CD4-positive, alpha-beta T cell treated with Interleukin-15 for 1 hour (primary cell): ENCODE measurements at regions not wholly inside any gene's neighbourhood (a gene's known extent, or its start where the extent isn't known, plus 50 kb on each side); places are given as distances from the start of the nearest gene placed in this dataset.
"Not testable (repeated sequence)": the region's sequence is repeated elsewhere in the genome, so short reads cannot be mapped to it uniquely, and the experiment has no call there.

Experiments
- DNase-seq: peaks from one replicate; pipeline ENCODE4 v3.0.0-alpha.2; 2020

DNA sequence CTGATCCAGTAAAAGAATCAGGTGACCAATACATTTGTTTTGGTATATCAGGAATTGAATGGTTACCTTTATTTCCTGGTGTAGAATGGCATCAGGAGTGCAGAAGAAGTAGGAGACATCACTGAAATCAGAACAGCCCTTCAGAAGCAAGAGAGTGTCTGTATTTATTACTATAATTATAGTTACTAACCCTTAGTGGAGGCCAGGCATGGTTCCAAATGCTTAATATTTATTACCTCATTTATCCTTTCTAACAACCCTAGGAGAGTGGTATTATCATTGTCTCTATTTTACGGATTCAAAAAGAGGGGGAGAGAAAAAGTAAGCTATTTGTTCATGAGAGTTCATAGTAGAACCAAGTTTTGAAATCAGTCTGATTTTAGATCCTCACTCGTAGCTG is 1292.9 kb downstream of the PCDH9 start:
- DNase-seq = no peak

GRCh38 chr13:65936249-65936648 is 1293.9 kb downstream of the PCDH9 start:
- no peak for DNase-seq

DNA sequence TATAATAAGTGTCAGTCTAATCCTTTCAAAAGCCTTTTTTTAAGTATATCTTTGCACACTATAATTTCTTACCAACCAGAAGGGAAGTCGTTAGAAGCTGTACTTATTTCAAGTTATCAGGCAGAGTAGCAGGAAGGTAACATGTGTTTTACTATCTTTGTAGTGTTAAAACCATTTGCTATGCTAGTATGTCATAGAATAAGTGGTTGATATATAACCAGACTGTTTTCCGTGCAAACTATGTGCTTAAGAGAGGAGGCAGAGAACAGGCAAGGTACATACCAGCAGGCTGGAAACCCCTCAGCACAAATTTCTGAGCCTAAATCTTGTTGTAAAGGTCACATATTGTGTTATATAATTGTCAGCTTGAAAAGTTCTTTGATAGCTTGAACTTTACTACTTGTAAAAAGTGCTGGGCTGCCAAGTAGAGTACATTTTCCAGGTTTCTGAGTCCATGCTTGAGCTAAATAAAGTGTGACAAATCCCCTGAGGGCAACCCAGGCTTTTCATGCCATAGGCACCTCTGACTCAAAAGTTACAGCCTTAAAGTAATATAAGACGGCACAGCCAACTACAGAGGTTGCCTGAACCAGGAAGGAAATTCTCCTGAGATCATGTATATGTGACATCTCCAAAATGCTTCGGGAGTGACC is 1297.4 kb downstream of the PCDH9 start:
- DNase-seq = no peak

- DNase-seq = no peak
Measured at GRCh38 chr13:65932013-65932412, 1298.1 kb downstream of the PCDH9 start.

DNA sequence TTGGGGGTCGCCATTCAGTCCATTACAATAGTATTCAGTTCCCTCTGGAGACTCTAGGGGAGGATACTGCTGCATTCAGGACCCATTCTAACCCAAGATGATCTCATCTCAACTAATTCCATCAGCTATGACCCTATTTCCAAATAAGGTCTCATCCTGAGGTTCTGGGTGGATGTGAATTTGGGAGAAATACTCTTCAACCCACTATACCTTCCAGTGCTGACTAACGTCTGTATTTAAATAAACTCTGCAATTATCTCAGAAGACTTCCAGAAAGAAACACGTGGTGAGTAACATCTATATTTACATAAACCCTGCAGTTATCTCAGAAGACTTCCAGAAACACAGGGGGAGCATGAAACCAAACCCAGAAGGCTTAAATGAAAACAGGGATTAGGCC is 1300.7 kb downstream of the PCDH9 start:
- DNase-seq = no peak

DNA sequence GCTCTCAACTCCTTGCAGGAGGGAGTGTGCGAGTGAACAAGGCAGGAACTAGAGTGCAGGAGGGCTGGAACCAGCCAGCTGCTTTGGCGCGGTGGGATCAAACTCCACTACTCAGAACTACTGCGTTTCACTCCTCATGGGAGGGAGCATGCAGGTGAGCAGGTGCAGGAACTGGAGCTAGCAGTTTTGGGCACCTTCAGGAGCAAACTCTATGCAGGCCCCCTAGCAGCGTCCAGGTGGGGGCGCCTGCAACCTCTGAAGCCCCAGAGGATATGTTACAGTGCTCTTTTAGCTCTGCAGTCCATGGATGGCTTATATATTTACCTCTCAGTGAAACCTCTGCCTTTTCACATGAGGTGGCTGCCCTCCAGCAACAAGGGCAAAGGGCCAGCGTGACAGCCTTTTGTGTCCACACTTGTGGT is 1303.4 kb downstream of the PCDH9 start:
- no peak for DNase-seq

GRCh38 chr13:65922846-65923245 is 1307.3 kb downstream of the PCDH9 start:
- DNase-seq = not testable (repeated sequence)

DNA sequence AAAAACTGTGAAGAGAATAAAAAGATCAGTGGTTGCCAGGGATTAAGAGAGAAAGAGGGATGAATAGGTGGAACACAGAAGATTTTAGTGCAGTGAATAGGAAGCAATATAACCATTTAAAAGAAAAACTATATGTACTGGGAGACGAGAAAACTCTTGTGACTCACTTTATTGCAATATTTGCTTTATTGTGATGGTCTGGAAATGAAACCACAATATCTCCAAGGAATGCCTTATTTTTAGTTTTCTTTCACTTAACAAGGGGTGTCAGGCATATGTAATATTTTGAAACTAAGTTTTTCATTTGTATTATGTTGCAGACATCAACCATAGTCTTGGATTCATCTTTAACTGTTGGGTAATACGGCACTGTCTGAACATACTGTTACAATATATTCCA is 1308.2 kb downstream of the PCDH9 start:
- no peak for DNase-seq

GRCh38 chr13:65917731-65918130 is 1312.4 kb downstream of the PCDH9 start:
- DNase-seq = no peak

GRCh38 chr13:65915195-65915594 is 1314.9 kb downstream of the PCDH9 start:
- no peak for DNase-seq

- DNase-seq = no peak
Measured at GRCh38 chr13:65914716-65915115, 1315.4 kb downstream of the PCDH9 start.

DNA sequence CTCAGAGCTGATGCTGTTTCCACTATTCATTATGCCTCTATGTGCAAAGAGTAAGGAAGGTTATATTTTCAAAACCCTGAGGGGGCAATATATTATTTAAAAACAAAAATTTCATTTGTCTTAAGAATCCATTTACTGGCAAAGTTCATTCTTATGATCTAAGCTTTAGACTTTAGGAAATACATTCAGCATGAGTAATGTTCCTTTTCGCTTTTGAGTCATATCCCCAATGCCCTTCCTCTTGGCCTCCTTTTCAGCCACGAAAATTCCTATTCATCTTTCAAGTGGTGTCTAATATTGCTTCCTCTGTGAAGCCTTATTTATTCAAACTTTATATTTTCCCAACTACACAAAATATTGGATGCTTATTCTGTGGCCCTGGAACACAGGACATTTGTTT is 1317.0 kb downstream of the PCDH9 start:
- no peak for DNase-seq

DNA sequence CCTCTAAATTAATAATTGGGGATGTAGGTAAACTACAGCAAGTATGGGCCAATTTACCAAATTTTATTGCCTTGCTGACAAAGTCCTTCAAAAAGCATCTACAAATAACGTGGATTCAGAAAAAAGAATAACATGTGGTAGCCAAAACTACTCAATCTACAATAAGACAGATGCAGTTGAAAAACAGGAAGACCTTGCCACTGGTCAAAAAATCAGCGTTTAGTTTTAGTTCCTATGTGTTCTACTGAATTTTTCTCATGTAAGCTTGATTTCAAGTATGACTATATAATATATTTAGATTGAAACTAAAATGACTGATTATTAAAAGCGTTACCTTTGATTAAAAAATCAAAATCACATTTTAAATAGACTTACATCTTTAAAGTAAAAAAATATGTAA is 1317.6 kb downstream of the PCDH9 start:
- no peak for DNase-seq

DNA sequence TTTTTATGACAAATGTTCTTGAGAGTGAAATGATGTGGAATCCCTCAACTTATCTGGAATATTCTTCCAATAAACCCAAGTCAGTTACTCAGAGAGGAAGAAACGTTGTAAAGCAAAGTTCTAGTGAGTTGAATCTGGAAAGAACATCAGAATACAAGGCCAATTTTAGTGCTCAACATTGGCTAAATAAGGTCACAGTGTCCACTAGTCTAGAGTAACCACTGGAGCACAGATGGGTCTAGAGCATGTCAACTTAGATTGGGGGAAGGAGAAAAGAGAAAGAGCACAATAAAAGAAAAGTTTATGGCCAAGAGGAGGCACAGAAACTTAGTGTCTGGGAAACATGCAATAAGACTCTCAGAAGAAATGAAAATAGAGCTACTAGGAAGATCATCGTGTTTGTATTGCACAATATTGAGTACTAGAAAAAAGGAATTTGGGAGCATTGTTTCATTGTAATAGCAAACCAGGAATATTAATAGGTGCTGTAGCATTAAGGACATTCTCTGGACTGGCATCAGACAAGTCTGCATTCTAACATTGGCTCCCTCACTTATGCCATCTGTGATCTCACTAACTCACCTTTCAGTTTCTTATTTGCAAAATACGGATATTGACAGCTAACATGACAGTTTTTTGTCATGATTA is 1318.5 kb downstream of the PCDH9 start:
- no peak for DNase-seq

GRCh38 chr13:65909501-65909900 is 1320.6 kb downstream of the PCDH9 start:
- no peak for DNase-seq

GRCh38 chr13:65907666-65908525 is 1322.2 kb downstream of the PCDH9 start:
- DNase-seq = no peak

DNA sequence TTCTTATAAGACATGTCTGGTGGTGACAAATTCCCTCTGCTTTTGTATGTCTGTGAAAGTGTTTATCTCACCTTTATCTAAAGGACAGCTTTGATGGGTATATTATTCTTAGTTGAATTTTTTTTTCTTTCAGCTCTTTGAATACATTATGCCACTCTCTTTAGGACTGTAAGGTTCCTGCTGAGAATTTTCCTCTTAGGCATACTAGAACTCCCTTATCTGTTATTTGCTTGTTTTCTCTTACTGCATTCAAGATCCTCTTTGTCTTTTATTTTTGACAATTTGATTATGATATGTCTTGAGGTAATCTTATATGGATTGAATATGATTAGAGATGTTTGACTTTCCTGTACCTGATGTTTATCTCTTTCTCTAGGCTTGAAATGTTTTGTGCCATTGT is 1328.4 kb downstream of the PCDH9 start:
- DNase-seq = no peak

- DNase-seq = no peak
Measured at GRCh38 chr13:65894049-65894448, 1336.1 kb downstream of the PCDH9 start.

DNA sequence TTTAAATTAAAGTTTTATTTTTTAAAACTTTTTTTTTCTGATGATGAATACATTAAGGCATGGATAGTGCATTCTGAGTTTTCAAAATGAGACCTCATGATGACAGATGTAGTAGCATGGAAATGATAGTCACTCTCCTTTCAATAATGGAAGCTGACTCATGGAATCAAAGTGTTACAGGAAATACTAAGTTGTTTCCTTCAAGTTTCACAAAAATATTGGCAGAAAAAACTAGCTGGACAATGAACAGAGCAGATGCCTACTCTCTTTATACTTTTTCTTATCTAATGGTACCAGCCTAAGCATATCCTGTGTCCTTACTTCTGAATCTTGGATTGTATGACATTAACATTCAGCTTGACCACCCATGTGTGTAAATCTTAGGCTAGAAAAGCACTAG is 1337.3 kb downstream of the PCDH9 start:
- DNase-seq = no peak

DNA sequence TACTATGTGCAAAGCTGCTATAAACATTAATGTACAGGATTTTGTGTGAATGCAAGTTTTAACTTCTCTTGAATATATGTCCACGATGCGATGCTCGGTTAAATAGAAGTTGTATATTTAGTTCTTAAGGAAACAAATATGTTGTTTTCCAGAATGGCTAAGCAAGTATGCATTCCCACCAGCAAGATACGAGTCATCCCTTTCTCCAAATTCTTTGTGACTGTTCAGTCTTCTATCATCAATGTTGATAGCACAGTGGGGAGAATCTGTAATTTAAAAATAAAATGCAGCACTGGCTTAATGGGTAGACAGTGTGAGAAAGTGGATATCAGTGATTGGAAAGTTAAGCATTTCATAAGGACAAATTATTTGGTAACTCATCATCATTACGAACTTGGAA is 1340.8 kb downstream of the PCDH9 start:
- DNase-seq = no peak

DNA sequence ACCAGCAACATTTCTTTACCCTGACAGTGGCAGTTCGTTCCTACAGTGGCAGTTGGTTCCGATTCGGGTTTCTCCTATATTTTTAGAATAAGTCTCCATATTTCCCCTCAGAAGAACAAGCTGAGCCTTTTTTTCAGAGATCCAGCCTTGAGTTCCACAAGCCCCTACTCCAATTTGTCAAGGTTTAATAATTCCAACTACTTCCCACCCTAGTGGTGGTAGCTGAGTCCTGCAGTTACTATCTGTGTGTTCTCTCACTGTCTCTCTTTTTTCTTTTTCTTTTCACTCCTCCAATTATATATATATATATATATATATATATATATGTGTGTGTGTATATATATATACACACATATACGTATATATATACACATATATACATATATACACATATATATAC is 1347.3 kb downstream of the PCDH9 start:
- no peak for DNase-seq

DNA sequence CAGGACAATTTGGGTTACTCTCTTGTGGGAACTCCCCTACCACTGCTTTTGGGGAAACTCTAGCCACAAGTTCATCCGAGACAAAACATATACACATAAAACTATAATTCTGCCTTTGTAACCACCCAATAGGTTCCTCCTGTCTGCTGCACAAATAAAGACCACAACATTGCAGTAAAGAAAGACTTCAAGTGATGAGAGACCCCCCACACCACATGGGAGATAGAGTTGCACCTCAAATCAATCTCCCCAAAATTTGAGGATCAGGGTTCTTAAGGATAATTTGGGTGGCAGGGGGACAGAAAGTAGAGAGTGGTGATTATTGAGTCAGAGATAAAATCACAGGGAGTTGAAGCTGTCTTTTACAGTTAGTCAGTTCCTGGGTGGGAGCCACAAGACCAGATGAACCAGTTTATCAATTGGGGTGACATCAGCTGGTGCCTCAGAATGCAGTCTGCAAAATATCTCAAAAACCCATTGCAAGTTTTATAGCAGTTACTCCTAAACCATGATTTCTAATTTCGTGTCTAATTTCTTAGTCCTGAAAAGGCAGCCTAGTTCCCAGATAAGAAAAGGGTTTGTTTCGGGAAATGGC is 1348.5 kb downstream of the PCDH9 start:
- no peak for DNase-seq

GRCh38 chr13:65875031-65875430 is 1355.1 kb downstream of the PCDH9 start:
- no peak for DNase-seq

DNA sequence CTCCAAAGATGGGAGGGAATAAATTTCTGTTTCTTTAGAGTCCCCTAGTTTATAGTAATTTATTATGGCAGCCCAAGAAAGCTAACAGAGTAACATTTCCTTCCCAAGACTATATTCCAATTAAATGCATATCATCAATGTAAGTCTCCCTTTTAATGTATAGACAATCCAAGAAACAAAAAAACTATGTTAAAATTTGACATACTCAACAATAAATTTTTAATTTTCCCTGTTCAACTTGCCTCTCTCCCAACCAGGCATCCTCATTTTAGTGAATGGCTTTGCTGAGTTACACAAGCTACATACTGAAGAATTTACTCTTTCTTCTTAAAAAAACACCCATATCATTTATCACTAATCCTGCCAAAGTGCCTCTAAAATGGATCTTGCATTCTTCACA is 1357.7 kb downstream of the PCDH9 start:
- DNase-seq = no peak
